Stimulated activated CD4-positive, alpha-beta T cell treated with anti-CD3 and anti-CD28 coated beads, Interleukin-1b, Interleukin-23, amount 100 ng/mL, for 24 hours (primary cell): ENCODE measurements at regions not wholly inside any gene's neighbourhood (a gene's known extent, or its start where the extent isn't known, plus 50 kb on each side); places are given as distances from the start of the nearest gene placed in this dataset.

Experiments used
- DNase-seq, 4 experiments: peaks; one replicate each; pipeline ENCODE4 v3.0.0-alpha.2; 2020; ENCODE audit warnings: low read depth in 4 of 4, low spot score in 1 of 4

- DNase-seq: no peak
These were observed 202.3 kb downstream of the LTN1 start for GRCh38 chr21:28790335-28790734.

- DNase-seq: no peak
These were observed 203.2 kb downstream of the LTN1 start for GRCh38 chr21:28789523-28789922.

- DNase-seq: no peak
These were observed 204.6 kb downstream of the LTN1 start for GRCh38 chr21:28788030-28788429.

GRCh38 chr21:28783641-28784185 is 209.0 kb downstream of the LTN1 start:
- no peak for DNase-seq

- no peak for DNase-seq
These were observed 210.9 kb downstream of the LTN1 start for GRCh38 chr21:28781602-28782276.

GRCh38 chr21:28779914-28780313 is 212.8 kb downstream of the LTN1 start:
- DNase-seq: no peak

GRCh38 chr21:28776251-28776650 is 216.4 kb downstream of the LTN1 start:
- DNase-seq: peak in 2 of 4 experiments; percentile 7 to 27

- DNase-seq: no peak
These were observed 217.6 kb downstream of the LTN1 start for GRCh38 chr21:28775071-28775470.

- no peak for DNase-seq
These were observed 219.6 kb downstream of the LTN1 start for GRCh38 chr21:28773036-28773435.

- DNase-seq: no peak
These were observed 220.7 kb downstream of the LTN1 start for GRCh38 chr21:28771790-28772501.

- no peak for DNase-seq
These were observed 221.6 kb downstream of the LTN1 start for GRCh38 chr21:28770867-28771661.

GRCh38 chr21:28769683-28770082 is 223.0 kb downstream of the LTN1 start:
- no peak for DNase-seq

- DNase-seq: no peak
These were observed 223.9 kb downstream of the LTN1 start for GRCh38 chr21:28768753-28769152.

- no peak for DNase-seq
These were observed 225.2 kb downstream of the LTN1 start for GRCh38 chr21:28767523-28767922.

GRCh38 chr21:28763809-28764418 is 228.8 kb downstream of the LTN1 start:
- no peak for DNase-seq

- no peak for DNase-seq
These were observed 230.3 kb downstream of the LTN1 start for GRCh38 chr21:28762357-28762735.

- no peak for DNase-seq
These were observed 230.9 kb downstream of the LTN1 start for GRCh38 chr21:28761674-28762356.

GRCh38 chr21:28758883-28759242 is 233.8 kb downstream of the LTN1 start:
- DNase-seq: no peak

GRCh38 chr21:28758042-28758882 is 234.4 kb downstream of the LTN1 start:
- no peak for DNase-seq

- DNase-seq: no peak
These were observed 237.8 kb downstream of the LTN1 start for GRCh38 chr21:28754862-28755261.
